ENCODE measurements at regions not wholly inside any gene's neighbourhood (a gene's known extent, or its start where the extent isn't known, plus 50 kb on each side); places are given as distances from the start of the nearest gene placed in this dataset.

- no peak overlapping the region for H3K4me3 ChIP-seq (ENCODE audit: low read depth, low read length)
- DNase-seq (ENCODE audit: low read depth) = peak; percentile 31
- TF ChIP-seq CTCF (conservative IDR thresholded peaks at IDR 0.05; ENCODE audit: low read depth, low read length) = no peak
These were observed 165.8 kb upstream of the SYT13 start for GRCh38 chr11:45451766-45452440.

GRCh38 chr11:45450189-45450588 is 164.0 kb upstream of the SYT13 start:
- no peak for TF ChIP-seq CTCF (conservative IDR thresholded peaks at IDR 0.05; ENCODE audit: low read depth, low read length)
- no peak overlapping the region for H3K4me3 ChIP-seq (ENCODE audit: low read depth, low read length)
- DNase-seq (ENCODE audit: low read depth) = peak; percentile 54

GRCh38 chr11:45449036-45449601 is 163.0 kb upstream of the SYT13 start:
- TF ChIP-seq CTCF (conservative IDR thresholded peaks at IDR 0.05; ENCODE audit: low read depth, low read length) = no peak
- no peak overlapping the region for H3K4me3 ChIP-seq (ENCODE audit: low read depth, low read length)
- DNase-seq (ENCODE audit: low read depth) = no peak

- TF ChIP-seq CTCF (conservative IDR thresholded peaks at IDR 0.05; ENCODE audit: low read depth, low read length) = no peak
- no peak for DNase-seq (ENCODE audit: low read depth)
- no peak overlapping the region for H3K4me3 ChIP-seq (ENCODE audit: low read depth, low read length)
These were observed 162.4 kb upstream of the SYT13 start for GRCh38 chr11:45448561-45448960.

- TF ChIP-seq CTCF (conservative IDR thresholded peaks at IDR 0.05; ENCODE audit: low read depth, low read length) = no peak
- no peak overlapping the region for H3K4me3 ChIP-seq (ENCODE audit: low read depth, low read length)
- DNase-seq (ENCODE audit: low read depth) = no peak
These were observed 160.9 kb upstream of the SYT13 start for GRCh38 chr11:45446998-45447397.

- H3K4me3 ChIP-seq (ENCODE audit: low read depth, low read length) = no peak overlapping the region
- no peak for TF ChIP-seq CTCF (conservative IDR thresholded peaks at IDR 0.05; ENCODE audit: low read depth, low read length)
These were observed 160.3 kb upstream of the SYT13 start for GRCh38 chr11:45446434-45446833.

GRCh38 chr11:45444796-45445195 is 158.7 kb upstream of the SYT13 start:
- no peak for DNase-seq (ENCODE audit: low read depth)
- H3K4me3 ChIP-seq (ENCODE audit: low read depth, low read length) = no peak overlapping the region
- no peak for TF ChIP-seq CTCF (conservative IDR thresholded peaks at IDR 0.05; ENCODE audit: low read depth, low read length)

More at GRCh38 chr11:45446434-45446833, 160.3 kb upstream of the SYT13 start:
- no peak for DNase-seq (ENCODE audit: low read depth)
